HG03060 (cell line): ENCODE measurements at regions not wholly inside any gene's neighbourhood (a gene's known extent, or its start where the extent isn't known, plus 50 kb on each side); places are given as distances from the start of the nearest gene placed in this dataset.
"Not testable (repeated sequence)": the region's sequence is repeated elsewhere in the genome, so short reads cannot be mapped to it uniquely, and the experiment has no call there.

ENCODE experiments used
- ATAC-seq: cut with Tn5 transposase; IDR thresholded peaks from one replicate; pipeline ENCODE4 v1.9.1; 2021; ENCODE audit warnings: low read depth, moderate number of reproducible peaks; ENCODE audit not compliant: unreplicated experiment

- not testable (repeated sequence) for ATAC-seq
These were observed 119.8 kb downstream of the OTOP1 start for GRCh38 chr4:4106923-4107322.

DNA sequence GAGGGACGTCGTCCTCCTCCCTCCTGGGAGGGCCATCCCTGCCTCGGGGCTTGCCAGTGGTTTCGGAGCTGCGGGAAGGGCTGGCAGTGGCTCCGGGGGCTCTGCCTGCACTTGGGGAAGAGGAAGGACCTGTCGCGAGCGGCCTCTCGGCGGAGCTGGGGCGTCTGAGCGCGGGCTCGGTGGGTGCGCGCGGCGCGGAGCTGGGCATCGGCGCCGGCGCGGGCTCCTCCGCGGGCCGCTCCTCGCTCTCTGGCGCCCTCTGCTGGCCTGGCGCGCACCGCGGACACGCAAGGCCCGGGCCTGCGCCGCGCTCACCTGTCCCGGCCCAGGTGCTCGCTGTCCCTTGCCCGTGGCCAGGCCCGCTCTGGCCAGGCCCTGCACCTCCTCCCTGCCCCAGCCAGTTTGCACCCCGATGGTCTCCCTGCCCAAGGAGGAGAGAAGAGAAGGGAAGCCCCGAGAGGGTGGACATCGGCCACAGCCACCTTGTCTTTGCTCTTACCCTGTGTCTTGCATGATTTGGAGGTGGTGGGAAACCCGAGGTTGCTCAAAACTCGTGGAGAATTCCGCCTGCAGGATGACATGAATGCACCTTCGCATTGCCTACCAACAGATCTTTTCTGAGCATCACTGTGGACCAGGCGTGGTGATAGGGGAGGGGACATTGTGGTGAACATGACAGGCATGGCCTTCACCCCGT, 119.2 kb downstream of the OTOP1 start:
- ATAC-seq = not testable (repeated sequence)

GRCh38 chr4:4115381-4115780, 111.3 kb downstream of the OTOP1 start:
- ATAC-seq = not testable (repeated sequence)

DNA sequence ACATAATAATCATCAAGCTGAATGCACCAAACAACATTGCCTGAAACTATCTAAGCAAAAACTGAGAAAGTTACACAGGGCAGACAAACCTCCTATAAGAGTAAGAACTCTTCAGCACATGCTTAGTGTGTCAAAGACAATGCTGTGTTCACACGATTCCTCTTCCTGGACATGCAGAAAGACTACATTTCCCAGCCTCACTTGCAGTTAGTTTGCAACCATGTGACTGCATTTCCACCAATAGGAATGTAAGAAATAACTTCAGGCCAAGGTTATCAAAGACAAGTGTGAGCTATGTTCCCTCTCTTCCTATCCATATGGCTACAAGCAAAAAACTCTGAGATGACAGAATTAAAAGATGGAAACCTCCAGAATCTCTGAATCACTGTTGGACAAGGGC, 109.8 kb downstream of the OTOP1 start:
- ATAC-seq = not testable (repeated sequence)

DNA sequence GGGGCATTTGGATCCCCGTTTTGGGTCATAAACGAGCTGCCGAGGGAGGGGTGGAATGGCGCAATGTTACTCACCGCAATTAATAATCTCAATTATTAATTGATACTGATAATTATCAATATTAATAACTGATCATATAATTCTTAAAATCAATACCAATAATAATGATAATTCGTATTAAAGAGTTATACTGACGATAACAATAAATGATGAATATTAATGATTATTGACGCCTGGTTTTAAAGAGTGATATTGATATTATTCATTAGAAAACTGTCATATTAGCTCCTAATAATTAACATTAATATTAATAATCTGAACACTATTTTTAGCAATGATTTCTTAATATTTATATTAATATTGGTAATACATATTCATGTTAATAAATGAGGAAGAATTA, 92.4 kb downstream of the OTOP1 start:
- ATAC-seq = not testable (repeated sequence)

DNA sequence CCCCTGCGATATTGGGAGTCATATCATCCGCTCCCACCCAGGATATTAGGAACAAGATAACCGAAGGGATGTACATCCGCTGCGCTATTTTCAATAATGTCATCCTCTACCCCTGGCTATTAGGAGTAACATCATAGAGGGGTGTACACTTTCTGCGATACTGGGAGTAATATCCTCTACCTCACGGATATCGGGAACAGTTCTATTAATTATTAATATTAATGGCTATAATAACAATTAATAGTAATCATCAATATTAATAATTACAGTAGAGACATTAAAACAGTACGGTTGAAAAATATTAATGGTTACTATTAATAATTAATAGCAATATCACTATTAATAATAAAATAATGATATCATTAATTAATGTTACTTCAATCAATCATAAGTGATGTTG, 90.1 kb downstream of the OTOP1 start:
- ATAC-seq = not testable (repeated sequence)
